ENCODE measurements at regions not wholly inside any gene's neighbourhood (a gene's known extent, or its start where the extent isn't known, plus 50 kb on each side); places are given as distances from the start of the nearest gene placed in this dataset.

- TF ChIP-seq POLR2A (IDR thresholded peaks at IDR 0.05; ENCODE audit: low read depth, low read length), result no peak
- TF ChIP-seq POLR2AphosphoS5 (IDR thresholded peaks at IDR 0.05; ENCODE audit: low read depth, low read length), result no peak
- TF ChIP-seq TAF1 (IDR thresholded peaks at IDR 0.05; ENCODE audit: borderline replicate concordance, low read depth, low read length), result no peak
Observed at GRCh38 chr3:153910387-153910786, 210.8 kb upstream of the ARHGEF26 start.
